ENCODE measurements at regions not wholly inside any gene's neighbourhood (a gene's known extent, or its start where the extent isn't known, plus 50 kb on each side); places are given as distances from the start of the nearest gene placed in this dataset.

GRCh38 chr13:43981091-43981490 is 101.4 kb downstream of the LACC1 start:
- no peaks in the 10 kb centered on the region for H3K79me2 ChIP-seq (ENCODE audit: insufficient read depth, low read length)
- no peak overlapping the region for H3K56ac ChIP-seq (ENCODE audit: insufficient read length, low read depth, low read length)
- H3K18ac ChIP-seq (ENCODE audit: insufficient read length, low read depth, low read length): no peak overlapping the region
- peak; percentile 75 for DNase-seq
- no peaks in the 10 kb centered on the region for H3K27me3 ChIP-seq (ENCODE audit: insufficient read depth, low read length)
- no peak overlapping the region for H3K27ac ChIP-seq (ENCODE audit: insufficient read length, low read depth, low read length)
- no peak overlapping the region for H3K14ac ChIP-seq (ENCODE audit: insufficient read depth, low read length)
- Mint-ChIP-seq H3K27ac (no peak overlapping the region), H3K9me3 (peaks cover 0 to 5% of the 10 kb centered on the region in 2 experiments; a peak in 3 of 5 replicates), H3K36me3 (ENCODE audit: insufficient read depth in 1 of 3, low read depth in 3 of 3) (peaks cover 3 to 15% (median 4%) of the 10 kb centered on the region in 3 experiments; a peak in 5 of 7 replicates), H3K27me3 (ENCODE audit: low read depth) (peaks cover 16% of the 10 kb centered on the region), H3K4me1 (peaks cover 8 to 11% of the 10 kb centered on the region in 2 experiments), H3K4me3 (no peak overlapping the region)
- WGBS (ENCODE audit: extremely low coverage, insufficient read length, low lambda C conversion rate): no CpG with 5 or more reads among the region's 5 CpGs
- H2AFZ ChIP-seq (ENCODE audit: low read length): no peak overlapping the region
- peaks cover 2% of the 10 kb centered on the region; the same call in 1 of the 2 replicates for H3K4me1 ChIP-seq (ENCODE audit: insufficient read depth, low read length)
- no peak overlapping the region for H2BK120ac ChIP-seq (ENCODE audit: low read depth, low read length, poor library complexity, severe bottlenecking)
- H3K4ac ChIP-seq (ENCODE audit: low read depth, low read length): no peak overlapping the region
- H3K23ac ChIP-seq (ENCODE audit: insufficient read length, low read depth, low read length): no peak overlapping the region
- H3K79me1 ChIP-seq (ENCODE audit: insufficient read depth, low read depth, low read length, poor library complexity, severe bottlenecking): no peaks in the 10 kb centered on the region
- no peak overlapping the region for H2BK15ac ChIP-seq (ENCODE audit: low read depth, low read length)
- TF ChIP-seq CTCF (conservative IDR thresholded peaks at IDR 0.05): peak; percentile 61
- no peak overlapping the region for H3T11ph ChIP-seq (ENCODE audit: low read length)
- H2BK12ac ChIP-seq (ENCODE audit: insufficient read length, low read depth, low read length): no peak overlapping the region
- H4K5ac ChIP-seq (ENCODE audit: insufficient read length, low read depth, low read length): no peak overlapping the region
- no peak overlapping the region for H2BK20ac ChIP-seq (ENCODE audit: low read depth, low read length, poor library complexity, severe bottlenecking)
- no peak overlapping the region for H3K4me2 ChIP-seq (ENCODE audit: insufficient read depth, insufficient read length, low read length)
- H2BK5ac ChIP-seq (ENCODE audit: insufficient read length, low read length): no peak overlapping the region
- no peaks in the 10 kb centered on the region for H3K23me2 ChIP-seq (ENCODE audit: insufficient read length, low read depth, low read length, poor library complexity, severe bottlenecking)
- H2AK5ac ChIP-seq (ENCODE audit: insufficient read length, low read length): no peak overlapping the region
- no peaks in the 10 kb centered on the region for H4K20me1 ChIP-seq (ENCODE audit: control insufficient read depth, insufficient read depth, insufficient read length)
- no peak overlapping the region for H4K8ac ChIP-seq (replicated peaks; ENCODE audit: insufficient read length, low read depth, low read length)
- H3K9me3 ChIP-seq (ENCODE audit: control insufficient read depth, low read depth, low read length): no peaks in the 10 kb centered on the region
- no peak overlapping the region for H3K9ac ChIP-seq (ENCODE audit: extremely low read depth, insufficient read length, low read length)
- H4K91ac ChIP-seq (ENCODE audit: insufficient read length, low read depth, low read length): no peak overlapping the region

Data from H9 (cell line).